Neural progenitor cell (in vitro differentiated cells): ENCODE measurements at regions not wholly inside any gene's neighbourhood (a gene's known extent, or its start where the extent isn't known, plus 50 kb on each side); places are given as distances from the start of the nearest gene placed in this dataset.

Experiments
- EZH2 ChIP-seq: fragments of 200-600 bp; sonication (generic); IDR thresholded peaks from 2 replicates; pipeline ENCODE4 v1.6.1; 2017; ENCODE audit warnings: antibody characterized with exemption, mild to moderate bottlenecking, moderate library complexity
- EZH2phosphoT487 ChIP-seq: fragments of 200-600 bp; sonication (generic); IDR thresholded peaks from 2 replicates; pipeline ENCODE4 v1.6.1; 2017; ENCODE audit warnings: antibody characterized with exemption
- TF ChIP-seq, protein P1 (sequence below): fragments of 200-600 bp; sonication (generic); IDR thresholded peaks from 2 replicates; pipeline ENCODE4 v1.5.1; 2017; ENCODE audit warnings: antibody characterized with exemption, mild to moderate bottlenecking

DNA sequence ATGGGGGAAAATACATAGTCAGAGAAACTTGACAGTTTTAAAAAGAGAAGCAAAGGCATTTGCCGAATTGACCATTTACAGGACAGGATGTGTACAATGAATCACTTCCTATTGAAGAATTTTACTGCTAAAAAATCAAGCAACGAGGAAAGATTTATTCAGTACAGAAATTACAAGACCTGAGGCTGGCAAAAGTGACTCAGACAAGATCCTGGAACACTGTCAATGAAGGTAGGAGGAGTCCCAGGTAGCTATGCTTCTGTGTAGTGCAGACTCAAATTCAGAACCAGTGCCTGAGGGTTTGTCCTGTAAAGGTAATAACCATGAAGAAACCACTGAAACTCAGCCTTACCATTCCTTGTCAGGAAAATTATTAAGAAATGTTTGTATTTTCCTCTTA is 120.9 kb downstream of the ZMAT3 start:
- no peak for TF ChIP-seq EZH2
- TF ChIP-seq, protein P1, sequence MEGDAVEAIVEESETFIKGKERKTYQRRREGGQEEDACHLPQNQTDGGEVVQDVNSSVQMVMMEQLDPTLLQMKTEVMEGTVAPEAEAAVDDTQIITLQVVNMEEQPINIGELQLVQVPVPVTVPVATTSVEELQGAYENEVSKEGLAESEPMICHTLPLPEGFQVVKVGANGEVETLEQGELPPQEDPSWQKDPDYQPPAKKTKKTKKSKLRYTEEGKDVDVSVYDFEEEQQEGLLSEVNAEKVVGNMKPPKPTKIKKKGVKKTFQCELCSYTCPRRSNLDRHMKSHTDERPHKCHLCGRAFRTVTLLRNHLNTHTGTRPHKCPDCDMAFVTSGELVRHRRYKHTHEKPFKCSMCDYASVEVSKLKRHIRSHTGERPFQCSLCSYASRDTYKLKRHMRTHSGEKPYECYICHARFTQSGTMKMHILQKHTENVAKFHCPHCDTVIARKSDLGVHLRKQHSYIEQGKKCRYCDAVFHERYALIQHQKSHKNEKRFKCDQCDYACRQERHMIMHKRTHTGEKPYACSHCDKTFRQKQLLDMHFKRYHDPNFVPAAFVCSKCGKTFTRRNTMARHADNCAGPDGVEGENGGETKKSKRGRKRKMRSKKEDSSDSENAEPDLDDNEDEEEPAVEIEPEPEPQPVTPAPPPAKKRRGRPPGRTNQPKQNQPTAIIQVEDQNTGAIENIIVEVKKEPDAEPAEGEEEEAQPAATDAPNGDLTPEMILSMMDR = no peak
- no peak for TF ChIP-seq EZH2phosphoT487
